SK-N-SH (cell line): ENCODE measurements at regions not wholly inside any gene's neighbourhood (a gene's known extent, or its start where the extent isn't known, plus 50 kb on each side); places are given as distances from the start of the nearest gene placed in this dataset.

ENCODE experiments used
- POLR2AphosphoS5 ChIP-seq: IDR thresholded peaks from 2 replicates; pipeline ENCODE4 v1.6.1; 2012; ENCODE audit warnings: low read depth, low read length

GRCh38 chr1:203573730-203574129 is 52.9 kb upstream of the ATP2B4 start (continued):
- no peak for TF ChIP-seq POLR2AphosphoS5
